ENCODE measurements at regions not wholly inside any gene's neighbourhood (a gene's known extent, or its start where the extent isn't known, plus 50 kb on each side); places are given as distances from the start of the nearest gene placed in this dataset.

DNA sequence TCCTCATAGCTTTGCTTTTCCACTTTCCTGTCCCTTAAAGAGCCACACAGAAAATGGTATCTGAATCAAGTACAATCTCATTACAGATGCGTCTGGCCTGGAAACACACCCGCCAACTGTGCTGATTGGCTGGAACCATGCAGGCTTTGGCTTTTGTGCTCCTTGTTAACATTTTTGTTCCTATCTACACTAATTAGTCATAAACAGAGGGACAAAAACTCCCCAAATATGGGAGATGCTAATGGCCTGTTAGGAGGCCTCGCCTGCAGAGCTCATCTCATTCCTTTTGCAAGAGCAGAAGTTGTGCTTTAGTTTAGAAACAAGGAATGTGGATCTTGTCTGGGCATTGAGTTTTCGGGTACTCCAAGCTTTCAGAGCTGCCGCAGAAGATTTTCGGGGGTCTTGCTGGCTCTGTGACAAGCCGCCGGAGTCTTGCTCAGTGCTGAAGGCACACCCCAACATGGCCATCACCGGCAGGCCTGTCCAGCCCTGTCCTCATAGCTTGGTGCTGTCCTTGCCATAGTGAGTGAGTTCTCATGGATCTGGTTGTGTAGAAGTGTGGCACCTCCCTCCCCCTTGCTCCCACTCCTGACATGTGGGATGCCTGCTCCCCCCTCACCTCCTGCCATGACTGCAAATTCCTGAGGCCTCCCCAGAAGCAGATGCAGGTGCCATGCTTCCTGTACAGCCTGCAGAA lies 69.8 kb downstream of the METRNL start:
- Histone ChIP-seq H4K91ac (replicated peaks; ENCODE audit: insufficient read length, low read length) (no peak overlapping the region), H2BK120ac (replicated peaks; ENCODE audit: low read depth, low read length) (no peak overlapping the region), H4K20me1 (replicated peaks in 1 of 2; ENCODE audit: control insufficient read depth in 1 of 2, insufficient read depth in 2 of 2, low read length in 2 of 2) (no peaks in the 10 kb centered on the region), H2AK5ac (ENCODE audit: low read depth, low read length) (no peak overlapping the region), H3K27ac (ENCODE audit: low read depth, low read length) (no peak overlapping the region), H3K23ac (ENCODE audit: insufficient read length) (no peak overlapping the region), H3K4ac (replicated peaks; ENCODE audit: insufficient read length, low read depth, low read length) (no peak overlapping the region), H2BK20ac (ENCODE audit: low read length) (no peak overlapping the region), H3K23me2 (ENCODE audit: low read depth, low read length) (no peaks in the 10 kb centered on the region), H3K4me1 (replicated peaks in 1 of 4; ENCODE audit: control insufficient read depth in 3 of 4, insufficient read depth in 4 of 4, low read length in 3 of 4) (peaks cover 0 to 4% (median 0%) of the 10 kb centered on the region in 4 experiments; a peak in 2 of 7 replicates), H3K79me1 (ENCODE audit: low read depth, low read length) (no peaks in the 10 kb centered on the region; the same call in 1 of the 2 replicates), H3K4me2 (ENCODE audit: insufficient read depth in 1 of 2, low read depth in 2 of 2, low read length in 2 of 2) (no peak overlapping the region), H3K14ac (ENCODE audit: insufficient read length) (no peak overlapping the region), H3K56ac (replicated peaks; ENCODE audit: insufficient read length, low read depth, low read length) (no peak overlapping the region), H3K27me3 (replicated peaks in 1 of 4; ENCODE audit: control insufficient read depth in 3 of 4, extremely low read depth in 1 of 4, insufficient read depth in 3 of 4, low read length in 3 of 4) (no peaks in the 10 kb centered on the region), H3K9ac (replicated peaks in 1 of 4; ENCODE audit: extremely low read depth in 1 of 4, low read depth in 3 of 4, low read length in 3 of 4) (no peak overlapping the region), H3K9me3 (ENCODE audit: insufficient read depth in 2 of 2, low read depth in 1 of 2, low read length in 1 of 2) (peaks cover 59 to 78% of the 10 kb centered on the region in 2 experiments), H3K36me3 (ENCODE audit: control insufficient read depth in 2 of 4, insufficient read depth in 4 of 4, low read length in 3 of 4) (no peaks in the 10 kb centered on the region), H3K4me3 (ENCODE audit: extremely low read depth in 1 of 4, insufficient read depth in 2 of 4, low read depth in 3 of 4, low read length in 4 of 4) (no peak overlapping the region), H2BK5ac (ENCODE audit: low read depth, low read length) (no peak overlapping the region; the same call in 1 of the 2 replicates), H4K5ac (ENCODE audit: insufficient read length, low read depth, low read length) (no peak overlapping the region), H2BK15ac (ENCODE audit: low read length) (no peak overlapping the region), H2AFZ (ENCODE audit: low read length) (no peak overlapping the region), H4K8ac (ENCODE audit: extremely low read depth, insufficient read depth, low read length) (no peak overlapping the region), H2BK12ac (ENCODE audit: low read depth, low read length) (no peak overlapping the region), H3K18ac (ENCODE audit: extremely low read depth, low read length) (no peak overlapping the region), H3K79me2 (ENCODE audit: control insufficient read depth in 1 of 2, insufficient read depth in 2 of 2, low read length in 2 of 2) (no peaks in the 10 kb centered on the region)
- FAIRE-seq (no peak), DNase-seq (ENCODE audit: low read depth in 1 of 2, low spot score in 2 of 2) (no peak)
- CTCF ChIA-PET (ENCODE audit: partially characterized antibody) = no interaction called here
- 91% methylated on average over 9 of the region's 9 CpGs; no CpG with 5 or more reads in 1 of the 2 experiments for WGBS, 2 experiments (ENCODE audit: extremely low coverage in 1 of 2, insufficient coverage in 1 of 2, insufficient read length in 1 of 2, insufficient replicate concordance in 2 of 2, low coverage in 1 of 2, low lambda C conversion rate in 2 of 2, missing lambda C conversion rate in 1 of 2)
- POLR2A ChIA-PET (ENCODE audit: partially characterized antibody) = no interaction called here
- TF ChIP-seq HDAC6 (IDR thresholded peaks at IDR 0.05; ENCODE audit: low read depth, low read length) (no peak), EZH2 (IDR thresholded peaks at IDR 0.05; ENCODE audit: low read depth, low read length, severe bottlenecking) (no peak), JUN (IDR thresholded peaks at IDR 0.05; ENCODE audit: low read depth, low read length) (no peak), POU5F1 (IDR thresholded peaks at IDR 0.05; ENCODE audit: low read depth, low read length) (no peak), SAP30 (IDR thresholded peaks at IDR 0.05; ENCODE audit: insufficient read depth, insufficient replicate concordance, low read length) (no peak), MAFK (IDR thresholded peaks at IDR 0.05; ENCODE audit: low read depth, low read length) (no peak), BACH1 (IDR thresholded peaks at IDR 0.05; ENCODE audit: low read length) (no peak), HDAC2 (IDR thresholded peaks at IDR 0.05; ENCODE audit: borderline replicate concordance in 1 of 2, low read depth in 2 of 2, low read length in 2 of 2) (no peak), BRCA1 (IDR thresholded peaks at IDR 0.05; ENCODE audit: low read depth, low read length) (no peak), EGR1 (IDR thresholded peaks at IDR 0.05; ENCODE audit: borderline replicate concordance, low read depth, low read length) (no peak)
- TF ChIP-seq, protein P1, sequence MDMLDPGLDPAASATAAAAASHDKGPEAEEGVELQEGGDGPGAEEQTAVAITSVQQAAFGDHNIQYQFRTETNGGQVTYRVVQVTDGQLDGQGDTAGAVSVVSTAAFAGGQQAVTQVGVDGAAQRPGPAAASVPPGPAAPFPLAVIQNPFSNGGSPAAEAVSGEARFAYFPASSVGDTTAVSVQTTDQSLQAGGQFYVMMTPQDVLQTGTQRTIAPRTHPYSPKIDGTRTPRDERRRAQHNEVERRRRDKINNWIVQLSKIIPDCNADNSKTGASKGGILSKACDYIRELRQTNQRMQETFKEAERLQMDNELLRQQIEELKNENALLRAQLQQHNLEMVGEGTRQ (IDR thresholded peaks at IDR 0.05; ENCODE audit: low read length) = no peak
